PC-3 (cell line): ENCODE measurements at regions not wholly inside any gene's neighbourhood (a gene's known extent, or its start where the extent isn't known, plus 50 kb on each side); places are given as distances from the start of the nearest gene placed in this dataset.

Experiments
- EZH2 ChIP-seq: fragments of 300-600 bp; sonication (generic); IDR thresholded peaks from one replicate; pipeline ENCODE4 v1.6.1; 2017; ENCODE audit warnings: antibody characterized with exemption, mild to moderate bottlenecking, low read length; ENCODE audit not compliant: unreplicated experiment
- TF ChIP-seq, protein P1 (sequence below): fragments of 300-600 bp; sonication (generic); conservative IDR thresholded peaks from 2 replicates; pipeline ENCODE4 v1.5.1; 2017; ENCODE audit warnings: antibody characterized with exemption, low read depth, mild to moderate bottlenecking, low read length

DNA sequence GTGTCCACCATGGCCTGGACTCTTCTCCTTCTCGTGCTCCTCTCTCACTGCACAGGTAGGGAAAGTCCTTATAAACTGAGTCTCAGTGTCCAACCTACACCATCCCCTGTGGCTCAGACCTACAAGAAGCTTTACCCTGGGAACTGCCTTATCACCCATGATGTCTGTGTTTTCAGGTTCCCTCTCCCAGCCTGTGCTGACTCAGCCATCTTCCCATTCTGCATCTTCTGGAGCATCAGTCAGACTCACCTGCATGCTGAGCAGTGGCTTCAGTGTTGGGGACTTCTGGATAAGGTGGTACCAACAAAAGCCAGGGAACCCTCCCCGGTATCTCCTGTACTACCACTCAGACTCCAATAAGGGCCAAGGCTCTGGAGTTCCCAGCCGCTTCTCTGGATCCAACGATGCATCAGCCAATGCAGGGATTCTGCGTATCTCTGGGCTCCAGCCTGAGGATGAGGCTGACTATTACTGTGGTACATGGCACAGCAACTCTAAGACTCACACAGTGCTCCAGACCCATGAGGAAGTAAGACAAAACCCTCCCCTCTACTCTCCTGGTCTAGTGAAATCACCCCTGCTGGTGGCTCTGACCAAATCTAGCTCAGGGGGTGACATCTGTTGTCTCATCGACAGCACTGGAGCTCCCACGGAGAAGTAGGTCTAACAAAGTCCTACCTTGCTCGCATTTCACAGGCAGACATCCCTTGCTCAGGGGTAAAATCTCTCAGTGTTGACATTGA is 74.3 kb downstream of the VPREB1 start:
- TF ChIP-seq EZH2 = no peak
- TF ChIP-seq, protein P1, sequence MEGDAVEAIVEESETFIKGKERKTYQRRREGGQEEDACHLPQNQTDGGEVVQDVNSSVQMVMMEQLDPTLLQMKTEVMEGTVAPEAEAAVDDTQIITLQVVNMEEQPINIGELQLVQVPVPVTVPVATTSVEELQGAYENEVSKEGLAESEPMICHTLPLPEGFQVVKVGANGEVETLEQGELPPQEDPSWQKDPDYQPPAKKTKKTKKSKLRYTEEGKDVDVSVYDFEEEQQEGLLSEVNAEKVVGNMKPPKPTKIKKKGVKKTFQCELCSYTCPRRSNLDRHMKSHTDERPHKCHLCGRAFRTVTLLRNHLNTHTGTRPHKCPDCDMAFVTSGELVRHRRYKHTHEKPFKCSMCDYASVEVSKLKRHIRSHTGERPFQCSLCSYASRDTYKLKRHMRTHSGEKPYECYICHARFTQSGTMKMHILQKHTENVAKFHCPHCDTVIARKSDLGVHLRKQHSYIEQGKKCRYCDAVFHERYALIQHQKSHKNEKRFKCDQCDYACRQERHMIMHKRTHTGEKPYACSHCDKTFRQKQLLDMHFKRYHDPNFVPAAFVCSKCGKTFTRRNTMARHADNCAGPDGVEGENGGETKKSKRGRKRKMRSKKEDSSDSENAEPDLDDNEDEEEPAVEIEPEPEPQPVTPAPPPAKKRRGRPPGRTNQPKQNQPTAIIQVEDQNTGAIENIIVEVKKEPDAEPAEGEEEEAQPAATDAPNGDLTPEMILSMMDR = no peak
